ENCODE measurements at regions not wholly inside any gene's neighbourhood (a gene's known extent, or its start where the extent isn't known, plus 50 kb on each side); places are given as distances from the start of the nearest gene placed in this dataset.

GRCh38 chr7:152905949-152906348 is 146.4 kb downstream of the ACTR3B start:
- H3K27ac ChIP-seq, result no peak overlapping the region
- no peaks in the 10 kb centered on the region for H3K27me3 ChIP-seq
- no peaks in the 10 kb centered on the region for H3K36me3 ChIP-seq
- no peak overlapping the region for H3K4me3 ChIP-seq
- no peaks in the 10 kb centered on the region for H3K4me1 ChIP-seq
- intact Hi-C loops (cut with DNase I), result no loop called here
- no peaks in the 10 kb centered on the region for H3K9me3 ChIP-seq
- TF ChIP-seq, protein P1, sequence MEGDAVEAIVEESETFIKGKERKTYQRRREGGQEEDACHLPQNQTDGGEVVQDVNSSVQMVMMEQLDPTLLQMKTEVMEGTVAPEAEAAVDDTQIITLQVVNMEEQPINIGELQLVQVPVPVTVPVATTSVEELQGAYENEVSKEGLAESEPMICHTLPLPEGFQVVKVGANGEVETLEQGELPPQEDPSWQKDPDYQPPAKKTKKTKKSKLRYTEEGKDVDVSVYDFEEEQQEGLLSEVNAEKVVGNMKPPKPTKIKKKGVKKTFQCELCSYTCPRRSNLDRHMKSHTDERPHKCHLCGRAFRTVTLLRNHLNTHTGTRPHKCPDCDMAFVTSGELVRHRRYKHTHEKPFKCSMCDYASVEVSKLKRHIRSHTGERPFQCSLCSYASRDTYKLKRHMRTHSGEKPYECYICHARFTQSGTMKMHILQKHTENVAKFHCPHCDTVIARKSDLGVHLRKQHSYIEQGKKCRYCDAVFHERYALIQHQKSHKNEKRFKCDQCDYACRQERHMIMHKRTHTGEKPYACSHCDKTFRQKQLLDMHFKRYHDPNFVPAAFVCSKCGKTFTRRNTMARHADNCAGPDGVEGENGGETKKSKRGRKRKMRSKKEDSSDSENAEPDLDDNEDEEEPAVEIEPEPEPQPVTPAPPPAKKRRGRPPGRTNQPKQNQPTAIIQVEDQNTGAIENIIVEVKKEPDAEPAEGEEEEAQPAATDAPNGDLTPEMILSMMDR (IDR thresholded peaks at IDR 0.05), result no peak
- DNase-seq (ENCODE audit: low spot score in 2 of 2), result no peak

GRCh38 chr7:152907042-152907761 is 147.7 kb downstream of the ACTR3B start:
- intact Hi-C loops (cut with DNase I), result no loop called here
- TF ChIP-seq, protein P1 (IDR thresholded peaks at IDR 0.05), result no peak
- Histone ChIP-seq H3K4me3 (no peak overlapping the region), H3K9me3 (no peaks in the 10 kb centered on the region), H3K4me1 (no peaks in the 10 kb centered on the region), H3K36me3 (no peaks in the 10 kb centered on the region), H3K27me3 (no peaks in the 10 kb centered on the region), H3K27ac (no peak overlapping the region)
- no peak for DNase-seq (ENCODE audit: low spot score in 2 of 2)

- intact Hi-C loops (cut with DNase I), result no loop called here
- TF ChIP-seq, protein P1 (IDR thresholded peaks at IDR 0.05), result no peak
- H3K4me1 ChIP-seq, result no peaks in the 10 kb centered on the region
- DNase-seq (ENCODE audit: low spot score in 2 of 2), result no peak
- H3K36me3 ChIP-seq, result no peaks in the 10 kb centered on the region
- H3K9me3 ChIP-seq, result no peaks in the 10 kb centered on the region
- no peaks in the 10 kb centered on the region for H3K27me3 ChIP-seq
- no peak overlapping the region for H3K27ac ChIP-seq
- no peak overlapping the region for H3K4me3 ChIP-seq
These were observed 149.7 kb downstream of the ACTR3B start for GRCh38 chr7:152909280-152909679.

- Histone ChIP-seq H3K4me1 (no peaks in the 10 kb centered on the region), H3K9me3 (no peaks in the 10 kb centered on the region), H3K27me3 (no peaks in the 10 kb centered on the region), H3K36me3 (no peaks in the 10 kb centered on the region), H3K27ac (no peak overlapping the region), H3K4me3 (no peak overlapping the region)
- TF ChIP-seq, protein P1 (IDR thresholded peaks at IDR 0.05), result no peak
- intact Hi-C loops (cut with DNase I), result no loop called here
- no peak for DNase-seq (ENCODE audit: low spot score in 2 of 2)
These were observed 150.4 kb downstream of the ACTR3B start for GRCh38 chr7:152909683-152910544.

DNA sequence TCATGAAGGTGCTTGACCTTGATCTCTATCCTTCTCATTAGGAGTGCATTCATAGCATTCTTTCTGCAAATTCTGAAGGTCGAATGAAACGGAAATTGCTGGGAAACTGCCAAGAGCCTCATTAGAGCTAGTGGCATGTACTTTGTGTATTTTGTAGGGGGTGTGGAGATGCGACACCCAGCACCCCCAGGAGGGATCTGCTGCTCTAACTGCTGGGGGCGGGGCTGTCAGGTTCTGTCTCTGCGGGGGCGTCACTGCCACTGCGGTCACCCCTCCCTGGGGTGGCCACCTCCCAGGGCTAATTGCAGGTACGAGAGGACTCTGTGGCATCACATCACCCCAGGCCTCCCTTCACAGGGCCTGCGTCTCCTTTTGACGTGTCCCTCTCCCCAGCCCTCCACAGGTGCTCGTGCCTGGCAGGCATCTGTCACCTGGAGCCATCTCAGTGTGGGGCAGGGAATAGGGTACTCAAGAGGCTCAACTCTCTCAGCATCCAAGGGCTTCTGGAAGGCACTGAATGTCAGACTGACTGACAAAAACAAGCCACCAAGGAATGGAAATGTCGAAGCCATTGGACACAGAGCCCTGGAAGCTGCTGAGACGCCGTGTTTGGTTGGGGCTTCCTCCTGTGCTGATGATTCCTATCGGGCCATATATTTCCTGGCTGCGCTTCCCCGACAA is 151.1 kb downstream of the ACTR3B start:
- DNase-seq (ENCODE audit: low spot score in 2 of 2), result no peak
- intact Hi-C loops (cut with DNase I), result no loop called here
- Histone ChIP-seq H3K27ac (no peak overlapping the region), H3K27me3 (no peaks in the 10 kb centered on the region), H3K36me3 (no peaks in the 10 kb centered on the region), H3K4me1 (no peaks in the 10 kb centered on the region), H3K4me3 (no peak overlapping the region), H3K9me3 (no peaks in the 10 kb centered on the region)
- TF ChIP-seq, protein P1 (IDR thresholded peaks at IDR 0.05), result no peak
